ENCODE measurements at regions not wholly inside any gene's neighbourhood (a gene's known extent, or its start where the extent isn't known, plus 50 kb on each side); places are given as distances from the start of the nearest gene placed in this dataset.
"Not testable (repeated sequence)": the region's sequence is repeated elsewhere in the genome, so short reads cannot be mapped to it uniquely, and the experiment has no call there.

DNA sequence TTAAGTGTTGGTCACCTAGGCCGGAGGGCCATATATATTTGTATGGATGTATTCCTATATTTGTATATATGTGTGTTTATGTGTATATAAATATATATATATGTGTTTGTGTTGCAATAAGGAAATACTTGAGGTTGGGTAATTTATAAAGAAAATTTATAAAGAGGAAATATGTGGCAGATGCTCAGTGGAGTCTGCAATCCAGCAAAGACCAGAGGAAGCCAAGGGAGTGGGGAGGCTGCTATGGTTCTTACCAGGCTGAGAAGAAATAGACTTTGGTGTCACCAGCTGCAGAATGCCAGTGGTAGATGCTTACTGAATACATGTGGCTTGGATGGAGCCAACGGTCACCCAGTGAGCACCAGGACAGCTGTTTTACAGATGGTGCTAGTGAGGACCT is 97.4 kb upstream of the ELOVL5 start:
- DNase-seq, result no peak

DNA sequence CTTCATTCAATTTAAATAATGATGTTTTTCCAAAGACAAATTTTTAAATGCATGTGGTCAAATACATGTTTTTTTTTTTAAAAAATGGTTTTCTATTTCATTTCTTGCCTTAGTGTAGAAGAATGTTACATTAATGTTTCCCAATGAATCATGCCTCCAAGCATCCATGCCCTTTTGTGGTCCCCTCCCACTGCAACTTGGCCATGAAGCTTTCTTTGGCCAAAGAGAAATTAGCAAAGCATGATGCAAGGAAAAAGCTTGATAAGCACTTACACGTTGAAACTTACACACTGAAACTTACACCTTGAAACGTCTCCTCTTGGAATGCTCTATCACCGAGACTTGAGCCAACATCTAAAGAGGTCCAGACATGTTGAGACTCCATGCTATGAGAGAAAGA is 93.0 kb upstream of the ELOVL5 start:
- no peak for DNase-seq

DNA sequence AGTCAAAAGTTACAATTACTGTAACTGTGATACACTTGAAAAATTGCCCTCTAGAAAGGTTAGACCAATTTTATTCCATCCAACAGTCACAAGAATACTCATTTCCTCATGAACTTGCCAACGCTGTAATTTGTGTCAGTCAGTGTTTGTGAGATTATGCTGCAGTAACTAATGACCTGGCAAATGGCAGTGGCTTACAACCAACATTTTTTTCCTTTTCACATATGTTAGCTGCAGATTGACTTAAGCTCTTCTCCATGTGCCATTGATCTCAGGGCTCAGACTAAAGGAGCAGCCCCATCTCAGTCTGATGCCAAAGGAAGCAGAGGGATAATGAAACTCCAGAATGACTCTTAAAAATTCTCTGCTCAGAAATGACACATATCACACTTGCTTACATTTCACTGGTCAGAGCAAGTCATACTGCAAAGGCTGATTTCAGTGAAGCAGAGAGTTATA is 92.3 kb upstream of the ELOVL5 start:
- no peak for DNase-seq

DNA sequence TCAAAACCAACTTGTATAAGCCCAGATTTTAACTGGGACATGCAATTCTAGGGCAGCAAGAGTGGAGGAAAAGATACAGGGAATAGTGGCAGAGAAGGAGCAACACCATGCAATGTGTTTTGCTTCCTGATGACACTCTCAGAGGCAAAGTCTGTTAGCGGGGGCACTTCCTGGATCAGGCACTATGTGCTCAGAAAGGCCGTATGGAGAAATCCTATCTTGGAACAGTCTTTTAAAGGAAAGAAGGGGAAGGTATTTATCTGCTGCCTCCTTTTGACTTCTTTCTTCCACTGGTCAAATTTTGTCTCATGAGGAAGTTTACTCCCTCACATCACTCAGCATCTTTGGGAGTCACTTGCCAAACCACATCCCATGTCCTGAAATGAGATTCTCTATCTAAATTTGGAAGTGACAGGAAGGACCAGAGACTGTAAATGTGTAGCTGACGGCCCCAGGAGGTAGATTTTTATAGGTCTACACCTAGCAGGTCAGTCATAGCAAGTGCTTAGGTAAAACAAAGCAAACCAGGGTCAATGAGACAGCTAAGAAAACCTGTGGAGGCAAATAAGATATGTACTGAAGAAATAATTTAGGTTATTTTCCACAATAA is 91.7 kb upstream of the ELOVL5 start:
- DNase-seq, result no peak

DNA sequence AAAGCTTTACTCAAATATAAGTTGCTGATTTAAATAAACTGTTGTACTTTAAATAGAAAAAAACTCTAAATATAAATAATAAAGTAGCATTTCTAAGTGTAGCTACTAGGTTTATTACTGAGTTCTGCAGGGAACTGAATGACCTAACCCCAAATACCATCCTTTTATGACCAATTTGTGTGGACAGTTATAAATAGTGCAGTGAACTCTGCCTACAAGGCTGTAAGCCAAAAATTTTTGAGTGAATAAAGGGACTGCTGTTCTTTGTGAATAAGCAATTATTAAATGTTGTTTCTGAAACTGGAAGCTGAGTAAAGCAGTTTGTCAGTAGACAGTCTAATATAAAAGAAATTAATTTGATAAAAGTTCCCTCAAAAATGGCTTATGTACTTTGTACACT is 90.8 kb upstream of the ELOVL5 start:
- no peak for DNase-seq

DNA sequence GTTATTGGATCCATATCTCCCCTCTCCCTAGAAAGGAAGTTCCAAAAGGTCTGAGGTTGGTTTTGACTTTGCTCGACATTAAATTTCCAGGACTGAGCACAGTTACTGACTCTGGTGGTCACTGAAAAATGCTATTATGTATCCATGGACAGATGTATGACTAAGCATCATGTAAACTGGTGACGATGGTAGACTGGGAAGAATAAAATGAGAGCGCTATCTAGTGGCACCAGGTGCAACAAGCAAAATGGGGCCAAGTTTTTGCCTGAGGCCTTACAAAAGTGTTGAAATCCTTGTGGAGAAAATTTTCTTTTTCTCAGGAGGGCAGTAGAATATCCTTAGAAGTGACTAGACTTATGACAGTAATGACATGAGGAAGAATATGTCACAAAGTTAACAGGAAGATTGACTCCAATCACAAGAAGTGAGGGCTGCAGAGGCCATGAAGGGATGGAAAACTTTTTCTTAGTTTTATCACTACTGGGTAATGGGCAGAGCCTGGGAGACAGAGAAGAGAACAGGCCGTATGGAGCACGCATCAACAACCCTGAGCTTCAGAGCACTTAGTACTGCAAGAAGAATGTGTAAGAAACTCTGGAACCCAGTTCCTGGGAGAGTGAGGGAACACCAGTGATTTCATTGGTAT is 88.9 kb upstream of the ELOVL5 start:
- DNase-seq, result no peak

DNA sequence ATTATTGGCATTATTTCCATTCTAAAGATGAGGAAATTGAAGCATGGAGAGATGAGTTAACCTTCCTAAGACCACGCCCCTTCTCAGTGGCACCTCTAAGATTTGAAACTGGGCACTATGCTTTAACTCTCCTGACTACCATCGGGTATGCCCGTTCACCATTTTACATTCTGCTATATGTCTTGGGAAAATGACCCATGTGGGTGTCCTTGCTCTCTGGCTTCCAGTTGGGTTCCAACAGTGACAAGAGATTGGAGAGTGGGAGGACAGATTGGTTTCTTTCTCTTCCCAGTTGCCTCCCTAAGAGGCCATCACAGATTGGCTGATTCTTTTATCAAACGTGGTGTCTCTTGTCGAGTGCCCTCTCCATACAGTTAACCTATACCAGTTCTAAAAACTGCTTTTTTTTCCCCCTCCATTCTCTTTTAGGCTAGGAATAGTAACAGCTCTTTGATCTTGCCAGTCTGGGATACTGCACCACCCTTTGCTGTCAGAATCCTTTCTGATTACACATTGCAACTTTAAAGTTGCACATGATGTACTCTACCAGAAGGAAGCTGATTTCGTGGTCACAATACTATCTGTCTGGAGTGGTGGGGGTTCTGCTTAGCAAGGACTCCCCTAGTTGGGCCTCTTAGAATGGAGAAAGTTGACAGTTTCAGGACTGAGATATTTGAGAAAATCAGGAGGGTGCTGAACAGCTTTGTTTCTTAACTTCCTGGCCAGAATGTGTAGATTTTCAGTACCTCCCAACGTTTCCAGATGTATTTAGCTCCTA is 88.0 kb upstream of the ELOVL5 start:
- DNase-seq, result no peak

DNA sequence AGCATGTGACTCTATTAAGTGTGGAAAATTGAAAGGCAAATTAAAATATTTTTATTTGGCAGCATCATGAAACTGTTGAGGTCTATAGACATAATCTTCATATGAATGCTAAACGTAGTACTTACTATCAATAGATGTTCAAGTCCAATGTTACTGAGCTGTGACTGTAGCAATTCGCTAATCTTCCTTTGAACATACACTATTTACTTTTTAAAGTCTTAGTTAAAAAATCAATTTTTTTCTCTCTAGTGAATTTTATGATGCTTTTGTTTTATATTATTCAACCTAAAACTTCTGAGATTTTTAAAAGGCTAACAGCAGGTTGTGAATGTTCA is 85.2 kb upstream of the ELOVL5 start:
- DNase-seq, result no peak

DNA sequence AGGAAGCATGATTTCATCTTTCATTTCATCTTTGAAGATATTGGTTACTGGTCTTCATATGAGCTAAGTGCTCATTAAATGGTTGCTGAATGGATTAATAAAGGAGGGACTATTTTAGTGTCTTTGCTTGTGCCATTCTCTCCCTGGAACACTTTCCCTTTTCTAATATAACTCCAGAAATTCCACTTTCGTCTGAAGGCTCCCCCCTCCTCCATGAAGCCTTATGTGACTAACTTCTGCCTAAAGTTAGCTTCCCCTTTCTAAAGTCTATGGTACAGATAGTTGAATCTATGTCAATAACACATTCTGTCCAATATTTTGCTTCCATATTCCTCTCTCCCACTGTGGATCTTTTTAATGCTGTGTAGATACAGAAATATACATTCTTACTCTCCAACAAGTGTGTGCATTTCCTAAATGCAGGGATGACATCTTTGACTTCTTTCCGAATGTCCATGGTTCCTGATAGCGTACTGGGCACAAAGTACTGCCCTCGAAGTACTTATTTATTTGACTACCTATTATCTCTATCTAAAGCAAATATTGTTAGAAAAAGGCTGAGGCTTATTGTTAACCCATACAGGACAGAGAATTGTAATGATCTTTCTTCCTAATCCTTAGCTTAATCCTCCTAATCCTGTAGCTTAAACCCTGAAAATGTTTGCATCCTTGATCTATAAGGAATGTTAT is 84.7 kb upstream of the ELOVL5 start:
- no peak for DNase-seq

DNA sequence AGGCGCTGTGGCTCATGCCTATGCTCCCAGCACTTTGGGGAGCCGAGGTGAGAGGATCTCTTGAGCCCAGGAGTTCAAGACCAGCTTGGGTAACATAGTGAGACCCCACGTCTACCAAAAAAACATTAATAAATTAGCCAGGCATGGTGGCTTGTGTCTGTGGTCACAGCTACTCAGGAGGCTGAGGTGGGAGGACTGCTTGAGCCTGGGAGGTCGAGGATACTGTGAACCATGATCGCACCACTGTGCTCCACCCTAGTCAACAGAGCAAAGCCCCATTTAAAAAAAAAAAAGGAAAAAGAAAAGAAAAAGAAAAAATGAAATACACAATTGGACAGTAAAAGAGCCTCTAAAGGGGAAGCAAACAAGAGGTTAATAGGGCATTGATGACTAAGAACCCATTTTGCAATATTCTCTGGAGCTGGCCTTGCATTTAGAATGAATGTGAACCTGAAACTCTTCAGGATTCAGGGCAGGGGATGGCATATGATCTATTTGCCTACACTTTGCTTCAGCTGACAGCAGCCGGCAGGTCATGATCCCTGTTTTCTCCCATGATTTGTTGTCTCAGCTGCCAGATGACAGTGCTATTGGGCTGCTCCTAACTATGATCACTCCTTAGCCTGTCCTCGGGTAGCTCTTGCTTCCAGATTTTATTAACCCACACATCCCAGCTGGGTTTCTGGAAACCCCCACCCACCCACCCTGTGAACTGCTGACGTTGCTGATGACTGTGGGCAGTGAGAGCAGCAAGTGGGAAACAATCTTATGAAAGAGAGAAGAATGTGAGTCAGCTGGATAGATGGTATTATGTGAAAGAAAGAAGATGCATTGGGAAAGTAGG is 83.8 kb upstream of the ELOVL5 start:
- no peak for DNase-seq

DNA sequence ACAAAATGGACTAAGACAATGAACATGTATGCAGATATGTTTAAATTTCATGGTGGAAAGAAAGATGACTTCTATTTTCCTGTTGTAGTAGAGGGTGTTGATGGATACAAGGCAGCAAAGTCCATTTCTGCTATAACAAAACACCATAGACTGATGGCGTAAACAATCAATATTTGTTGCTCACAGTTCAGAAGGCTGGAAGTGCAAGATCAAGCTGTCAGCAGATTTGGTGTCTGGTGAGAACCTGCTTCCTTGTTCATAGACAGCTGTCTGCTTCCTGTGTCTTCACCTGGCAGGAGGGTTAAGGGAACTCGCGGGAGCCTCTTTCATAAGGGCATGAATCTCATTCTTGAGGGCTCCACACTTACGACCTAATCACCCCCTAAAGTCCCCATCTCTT is 83.0 kb upstream of the ELOVL5 start:
- no peak for DNase-seq

DNA sequence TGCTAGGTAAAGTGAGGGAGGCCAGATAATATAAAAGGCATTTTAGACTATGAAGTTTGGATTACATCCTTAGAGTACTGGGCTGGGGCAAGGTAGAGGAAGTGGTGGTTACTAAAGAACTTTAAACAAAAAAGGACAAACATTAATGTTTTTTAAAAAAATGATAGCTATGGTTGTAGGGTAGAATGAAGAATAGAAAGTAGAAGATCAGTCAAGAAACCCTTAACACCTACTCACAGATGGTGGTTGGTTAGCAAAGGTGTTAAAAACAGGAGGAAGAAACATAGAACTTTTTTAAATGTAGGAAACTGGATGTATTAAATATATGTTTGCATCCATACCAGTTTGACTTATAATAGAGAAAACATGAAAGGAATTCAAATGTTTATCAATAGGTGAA is 80.7 kb upstream of the ELOVL5 start:
- DNase-seq, result no peak

DNA sequence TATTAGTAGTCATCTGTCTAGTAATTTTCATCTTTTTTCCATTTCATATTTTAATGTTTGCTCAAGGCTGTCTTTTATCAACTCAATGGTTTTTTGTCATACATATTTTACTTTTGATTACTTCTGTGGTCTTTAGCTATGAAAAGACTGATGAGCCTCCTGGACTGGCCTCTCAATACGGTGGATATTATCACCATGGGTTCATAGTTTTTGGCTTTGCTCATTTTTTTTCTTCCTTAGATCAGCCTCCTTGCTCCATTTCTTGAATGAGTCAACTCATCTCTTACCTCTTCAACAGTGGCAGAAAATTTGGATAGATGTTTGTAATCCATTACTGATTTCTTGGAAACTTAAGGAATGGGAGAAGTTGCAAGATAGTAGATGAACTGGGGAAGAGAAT is 80.1 kb upstream of the ELOVL5 start:
- DNase-seq, result no peak

DNA sequence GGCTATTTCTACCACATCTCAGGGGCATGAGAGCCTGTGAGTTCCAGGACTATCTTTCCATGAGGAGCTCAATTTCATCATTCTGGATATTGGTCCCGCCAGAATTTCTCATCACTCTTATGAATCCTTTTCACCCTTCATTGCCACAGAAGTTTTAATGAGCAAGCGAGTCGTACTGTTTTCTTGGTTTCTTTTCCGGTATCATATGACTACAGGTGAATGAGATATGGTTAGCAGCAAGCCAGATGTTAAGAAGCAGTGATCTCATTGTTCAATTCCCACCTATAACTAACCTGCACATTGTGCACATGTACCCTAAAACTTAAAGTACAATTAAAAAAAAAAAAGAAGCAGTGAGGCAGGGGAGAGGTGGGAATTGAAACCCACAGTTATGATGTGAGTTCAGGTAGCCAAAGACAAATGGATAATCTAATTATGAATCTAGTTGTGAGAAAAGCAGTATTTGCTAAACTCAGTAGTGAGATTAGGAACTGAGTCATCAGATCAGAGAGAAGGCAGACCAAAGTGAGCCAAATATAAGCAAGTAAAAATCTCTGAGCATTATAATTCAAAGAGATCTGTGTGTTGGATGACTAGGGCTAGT is 78.0 kb upstream of the ELOVL5 start:
- no peak for DNase-seq

DNA sequence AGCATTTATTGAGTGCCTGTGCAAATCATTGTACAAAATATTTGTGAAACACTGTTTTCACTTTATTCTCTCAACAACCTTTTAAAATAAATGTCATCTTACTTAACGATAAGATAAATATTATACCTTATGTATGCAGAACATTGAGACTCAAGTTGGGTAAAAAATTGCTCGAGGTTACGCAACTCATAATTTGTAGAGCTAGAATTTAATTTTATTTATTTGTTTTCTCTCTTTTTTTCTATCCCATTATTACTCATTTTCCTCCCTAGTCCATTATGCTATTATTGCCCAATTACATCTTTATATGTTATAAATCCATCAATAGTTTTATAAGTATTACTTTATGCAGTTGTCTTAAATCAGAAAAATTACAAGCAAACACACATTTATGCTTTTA is 77.4 kb upstream of the ELOVL5 start:
- no peak for DNase-seq

DNA sequence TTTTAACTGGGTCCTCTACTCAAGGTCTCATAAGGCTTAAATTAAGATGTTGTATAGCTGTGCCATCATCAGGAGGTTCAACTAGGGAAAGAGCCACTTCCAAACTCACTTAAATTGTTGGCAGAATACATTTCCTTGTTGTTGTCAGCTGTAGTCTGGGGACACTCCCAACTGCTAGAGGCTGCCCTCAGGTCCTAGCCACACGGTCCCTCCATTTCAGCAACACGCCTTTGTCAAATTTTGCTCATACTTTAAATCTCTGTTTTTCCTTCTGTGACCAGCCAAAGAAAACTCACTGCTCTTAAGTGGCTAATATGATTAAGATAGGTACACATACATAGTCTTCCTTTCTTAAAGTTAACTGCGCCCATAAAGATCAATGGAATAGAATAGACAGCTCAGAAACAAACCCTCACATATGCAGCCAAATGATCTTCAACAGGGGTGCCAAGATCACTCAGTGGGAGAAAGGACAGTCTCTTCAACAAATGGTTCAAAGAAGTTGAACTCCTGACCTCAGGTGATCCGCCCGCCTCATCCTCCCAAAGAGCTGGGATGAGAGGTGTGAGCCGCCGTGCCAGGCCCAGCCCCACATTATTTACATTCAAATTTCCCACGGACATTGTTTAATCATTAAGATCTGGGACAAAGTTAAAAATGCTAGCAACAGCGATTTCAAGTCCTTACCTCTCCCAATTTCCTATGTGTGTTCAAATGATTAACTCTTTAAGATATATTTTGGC is 76.4 kb upstream of the ELOVL5 start:
- no peak for DNase-seq

DNA sequence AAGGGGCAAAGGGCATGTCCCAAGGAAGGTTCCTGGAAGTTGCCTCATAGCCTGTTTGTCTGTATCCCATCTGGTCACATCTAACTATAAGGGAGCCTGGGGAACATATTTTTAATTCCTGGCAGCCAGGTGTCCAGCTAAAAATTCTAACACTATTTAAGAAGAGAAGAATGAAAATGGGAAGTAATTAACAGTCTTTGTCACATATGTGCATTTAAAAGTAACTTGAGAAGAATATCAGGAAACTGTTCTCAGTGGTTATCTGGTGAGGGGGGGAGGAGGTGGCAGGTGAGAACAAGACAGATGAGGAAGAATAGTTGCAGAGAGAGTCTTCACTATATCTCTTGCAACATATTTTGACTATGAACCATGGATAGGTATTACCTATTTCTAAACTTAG is 75.5 kb upstream of the ELOVL5 start:
- DNase-seq, result no peak

DNA sequence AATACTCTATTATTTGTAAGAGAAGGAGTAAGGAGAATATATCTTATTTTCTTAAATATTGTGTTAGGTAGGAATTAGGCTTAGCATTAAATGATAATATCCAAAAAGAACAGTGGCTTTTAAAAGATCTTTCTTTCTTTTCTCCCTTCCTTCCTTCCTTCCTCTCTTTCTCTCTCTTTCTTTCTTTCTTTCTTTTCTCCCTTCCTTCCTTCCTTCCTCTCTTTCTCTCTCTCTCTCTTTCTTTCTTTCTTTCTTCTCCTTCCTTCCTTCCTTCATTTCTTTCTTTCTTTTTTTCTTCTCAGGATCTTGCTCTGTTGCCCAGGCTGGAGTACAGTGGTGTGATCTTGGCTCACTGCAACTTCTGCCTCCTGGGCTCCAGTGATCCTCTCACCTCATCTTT is 74.8 kb upstream of the ELOVL5 start:
- DNase-seq, result not testable (repeated sequence)

DNA sequence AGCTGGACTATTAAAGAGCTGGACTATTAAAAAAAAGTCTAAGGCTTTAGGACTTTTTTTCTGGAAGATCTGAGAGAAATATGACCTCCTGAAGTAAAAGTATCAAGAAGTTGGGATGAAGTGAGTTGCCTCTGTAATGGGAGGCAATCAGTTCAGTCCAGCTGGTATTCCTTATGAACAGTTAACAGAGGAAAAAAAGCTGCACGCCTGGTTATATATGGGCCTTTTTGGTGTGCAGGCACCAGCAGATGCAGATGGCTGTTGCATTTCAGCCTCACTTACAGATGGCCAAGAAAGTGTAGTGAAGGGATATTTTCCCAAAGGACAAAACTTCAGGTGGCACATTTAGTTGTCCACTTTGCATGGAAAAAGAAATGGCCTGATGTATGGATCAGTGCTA is 70.3 kb upstream of the ELOVL5 start:
- no peak for DNase-seq

DNA sequence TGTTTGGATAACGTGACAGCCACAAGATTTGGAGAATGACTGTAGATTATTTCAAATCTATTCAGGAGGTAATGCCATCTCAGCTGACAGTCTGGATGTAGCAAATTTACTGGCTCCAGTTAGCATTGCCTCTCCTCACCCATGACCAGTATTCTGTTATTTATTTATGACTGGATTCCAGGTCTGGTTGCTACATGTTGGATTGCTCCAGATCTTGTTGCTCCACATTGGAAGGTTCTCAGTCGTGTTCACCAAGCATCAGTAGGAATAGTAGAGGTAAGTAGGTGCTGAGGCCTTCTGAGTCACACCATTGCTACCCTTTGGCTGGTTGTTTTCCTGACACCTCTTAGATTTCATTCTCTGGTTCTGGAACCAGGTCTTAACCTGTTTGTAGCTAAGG is 69.5 kb upstream of the ELOVL5 start:
- no peak for DNase-seq

DNA sequence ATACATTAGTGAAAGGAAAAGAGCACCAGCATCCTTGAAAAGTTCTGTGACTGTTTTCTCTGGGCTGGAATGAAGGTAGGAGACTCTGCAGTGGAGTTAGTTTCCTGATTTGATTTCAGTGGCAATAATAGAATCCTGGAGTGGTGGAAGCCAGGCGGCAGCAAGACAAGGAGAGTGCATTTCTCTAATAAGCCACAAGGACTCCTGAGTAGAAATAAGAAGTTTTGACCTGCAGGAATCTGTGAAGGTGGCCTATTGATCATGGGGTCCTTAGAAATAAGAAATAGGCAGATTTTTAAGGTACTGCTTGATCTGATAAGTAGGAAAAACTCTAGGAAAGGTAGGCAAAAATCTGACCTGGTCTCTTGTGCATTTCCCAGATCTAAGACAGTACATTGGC is 68.4 kb upstream of the ELOVL5 start:
- DNase-seq, result no peak

DNA sequence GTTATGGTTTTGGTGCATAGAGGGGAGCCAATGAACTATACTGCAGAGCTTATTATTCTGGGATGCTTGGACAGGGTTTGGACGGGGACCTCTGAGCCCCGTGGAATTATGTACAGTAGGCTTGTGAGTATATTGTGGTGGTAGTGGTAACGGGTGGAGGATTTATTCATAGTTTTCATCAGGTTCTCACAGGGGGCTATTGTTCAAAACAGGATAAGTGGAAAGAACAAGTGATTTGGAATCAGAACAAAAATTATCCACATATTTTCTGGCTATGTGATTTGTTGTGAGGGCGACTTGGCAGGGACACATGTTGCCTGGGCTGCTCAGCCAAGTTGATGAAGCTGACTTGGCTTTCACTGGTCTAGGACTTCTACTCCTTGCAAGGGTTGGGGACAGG is 64.6 kb upstream of the ELOVL5 start:
- no peak for DNase-seq
